T-helper 2 cell (primary cell): ENCODE measurements at regions not wholly inside any gene's neighbourhood (a gene's known extent, or its start where the extent isn't known, plus 50 kb on each side); places are given as distances from the start of the nearest gene placed in this dataset.
"Not testable (repeated sequence)": the region's sequence is repeated elsewhere in the genome, so short reads cannot be mapped to it uniquely, and the experiment has no call there.

Experiments
- DNase-seq, 5 experiments: peaks; one replicate each; pipeline versions ENCODE4 v3.0.0 to v3.0.0-alpha.2; 2012 to 2022

DNA sequence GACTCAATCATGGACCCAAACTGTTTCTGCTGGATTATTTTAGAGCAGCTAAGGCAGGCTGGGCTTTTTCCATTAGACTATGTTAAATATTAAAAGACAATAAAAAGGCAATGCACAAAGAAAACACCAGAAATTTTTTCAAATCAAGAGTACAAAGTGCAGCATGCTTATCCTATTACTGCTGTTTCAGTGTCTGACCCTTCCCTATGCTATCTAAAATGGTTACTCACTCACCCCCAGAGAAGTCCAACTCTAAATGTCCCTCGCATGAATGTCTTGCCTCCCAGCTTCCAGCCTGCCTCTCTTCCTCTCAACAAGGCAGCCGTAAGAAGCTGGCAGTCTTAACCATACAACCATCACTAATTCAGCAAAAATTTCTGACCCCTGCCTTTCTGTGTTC is 108.7 kb upstream of the SYT6 start:
- no peak for DNase-seq

- no peak for DNase-seq
These were observed 107.3 kb upstream of the SYT6 start for GRCh38 chr1:114260805-114261484.

DNA sequence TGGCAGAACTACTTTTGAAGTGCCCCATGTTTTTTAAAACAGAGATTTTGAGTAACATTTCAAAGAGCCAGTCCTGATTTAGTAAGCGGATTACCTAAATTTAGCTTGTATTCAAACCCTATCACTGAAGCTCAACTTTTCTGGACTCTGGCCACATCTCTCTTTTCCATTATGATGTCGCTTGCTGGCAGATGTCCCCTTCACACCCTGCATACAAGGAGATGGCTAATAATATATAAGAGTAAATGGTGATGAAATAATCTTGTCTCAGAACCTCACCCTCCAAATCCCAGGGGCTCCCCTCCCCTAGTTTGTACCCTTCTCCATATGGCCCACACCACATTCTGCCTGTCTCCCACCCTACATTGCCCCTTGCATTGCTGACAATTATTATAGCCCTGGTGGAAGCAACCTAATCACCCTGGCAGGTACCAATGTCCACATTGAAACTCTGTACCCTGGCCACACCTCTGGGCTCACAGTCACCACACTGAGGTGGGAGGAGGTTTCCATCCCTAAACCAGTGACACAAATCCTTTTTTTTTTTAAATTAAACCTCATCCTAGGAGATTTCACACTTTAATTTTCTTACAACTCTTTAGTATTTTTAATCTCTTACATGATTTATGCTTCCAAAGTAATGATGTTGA is 106.0 kb upstream of the SYT6 start:
- no peak for DNase-seq

- DNase-seq = no peak
These were observed 105.0 kb upstream of the SYT6 start for GRCh38 chr1:114258633-114259032.

- no peak for DNase-seq
These were observed 104.4 kb upstream of the SYT6 start for GRCh38 chr1:114258074-114258473.

- no peak for DNase-seq
These were observed 103.9 kb upstream of the SYT6 start for GRCh38 chr1:114257554-114257953.

DNA sequence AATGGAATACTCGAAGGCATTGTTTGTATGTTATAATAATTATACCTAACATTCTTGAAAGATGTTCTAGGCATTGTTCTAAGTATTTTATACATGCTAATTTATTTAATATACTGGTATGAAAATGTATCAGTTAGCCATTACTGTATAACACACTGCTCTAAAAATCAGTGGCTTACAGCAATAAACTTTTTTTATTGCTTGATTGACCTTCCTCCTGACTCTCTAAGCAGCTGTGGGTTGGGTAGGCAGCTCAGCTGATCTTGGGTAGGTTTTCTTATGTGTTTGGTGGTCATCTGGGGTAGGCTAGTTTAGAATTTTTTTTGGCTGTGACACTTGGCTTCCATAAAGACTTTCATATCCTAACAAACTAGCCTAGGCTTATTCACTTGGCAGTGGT is 100.2 kb upstream of the SYT6 start:
- DNase-seq = no peak

DNA sequence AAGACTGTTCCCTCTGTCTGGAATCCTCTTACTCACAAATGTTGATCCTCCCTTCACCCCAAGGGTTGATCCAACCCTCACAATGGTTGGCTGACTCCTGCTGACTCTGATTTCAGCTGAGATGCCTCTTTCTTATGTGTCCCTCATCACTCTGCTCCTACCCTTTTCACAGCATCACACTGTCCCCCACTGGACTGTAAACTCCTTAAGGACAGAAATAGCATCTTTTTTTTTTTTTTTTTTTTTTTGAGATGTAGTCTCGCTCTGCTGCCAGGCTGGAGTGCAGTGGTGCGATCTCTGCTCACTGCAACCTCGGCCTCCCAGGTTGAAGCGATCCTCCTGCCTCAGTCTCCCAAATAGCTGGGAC is 97.9 kb upstream of the SYT6 start:
- no peak for DNase-seq

DNA sequence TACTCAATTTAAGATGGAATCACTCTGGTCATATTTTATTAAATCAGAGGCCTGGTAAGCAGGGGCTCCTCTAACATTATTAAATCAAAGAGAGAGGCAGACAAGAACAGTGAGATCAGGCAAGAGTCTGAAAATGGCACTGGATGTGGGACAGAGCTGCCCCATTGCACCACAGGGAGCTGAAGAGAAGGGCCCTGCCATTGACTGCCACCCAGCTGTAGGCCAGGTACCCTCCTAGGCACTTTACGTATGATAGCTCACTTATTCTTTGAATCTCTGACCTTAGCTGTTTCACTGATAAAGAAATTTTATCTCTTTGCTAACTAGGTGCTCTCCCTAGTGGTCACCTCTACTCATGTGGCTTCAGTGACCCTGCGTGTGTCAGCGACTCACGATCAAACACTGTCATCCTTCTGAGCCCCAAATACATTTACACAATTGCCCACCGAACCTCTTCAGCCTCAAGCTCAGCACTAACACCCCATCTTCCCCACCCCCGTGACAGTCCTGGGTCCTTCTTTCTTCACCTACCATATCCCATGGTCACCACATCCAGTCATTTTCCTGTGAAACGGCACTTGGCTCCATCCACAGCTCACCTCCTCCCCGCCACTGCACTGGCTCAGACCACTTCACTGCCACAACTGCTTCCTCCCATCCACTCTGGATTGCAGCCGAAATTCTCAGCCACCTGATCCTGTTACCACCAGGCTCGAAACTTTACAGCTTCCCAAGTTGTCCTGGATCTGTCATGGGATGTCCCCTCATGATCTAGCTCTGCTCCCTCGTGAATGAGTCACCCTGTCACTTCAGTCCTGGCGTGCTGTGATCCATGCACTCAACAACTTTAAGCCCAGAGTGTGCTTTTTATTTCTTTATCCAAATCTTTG is 97.3 kb upstream of the SYT6 start:
- DNase-seq = no peak

DNA sequence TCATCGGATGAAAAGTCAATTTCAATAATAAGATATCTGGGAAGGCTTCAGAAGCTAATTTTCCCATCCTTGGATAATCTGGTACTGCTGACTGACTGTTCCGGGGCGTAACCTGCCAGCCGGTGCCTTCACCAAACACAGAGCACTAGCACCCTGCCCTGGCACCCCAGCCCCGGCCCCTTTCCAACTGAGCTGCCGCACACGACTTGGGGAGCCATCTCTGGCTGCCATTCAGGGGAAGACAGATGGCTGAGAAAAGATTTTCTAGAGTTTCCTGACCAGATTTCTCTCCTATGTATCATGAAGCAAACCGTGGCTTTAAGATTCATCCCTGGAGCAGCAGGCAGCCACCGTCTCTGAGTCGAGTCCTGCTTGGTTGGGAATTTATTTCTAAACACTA is 96.0 kb upstream of the SYT6 start:
- no peak for DNase-seq

DNA sequence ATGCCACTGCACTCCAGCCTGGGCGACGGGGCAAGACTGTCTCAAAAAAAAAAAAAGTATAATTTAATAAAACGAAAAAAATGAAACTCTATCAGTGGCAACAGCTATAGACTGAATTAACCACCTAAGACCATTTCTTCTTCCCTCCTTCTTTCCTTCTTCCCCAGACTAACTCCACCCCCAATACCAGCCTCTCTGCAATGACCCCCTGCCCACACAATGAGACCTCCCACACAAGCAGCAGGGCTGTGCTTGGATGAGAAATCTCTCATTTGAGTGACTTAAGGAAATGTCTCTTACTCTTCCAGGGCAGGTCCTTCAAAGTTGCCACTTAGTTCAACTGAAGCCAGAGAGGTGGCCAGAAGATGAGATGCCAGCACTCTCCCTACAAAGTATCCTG is 94.5 kb upstream of the SYT6 start:
- no peak for DNase-seq

GRCh38 chr1:114242531-114243210 is 89.0 kb upstream of the SYT6 start:
- DNase-seq = not testable (repeated sequence)

DNA sequence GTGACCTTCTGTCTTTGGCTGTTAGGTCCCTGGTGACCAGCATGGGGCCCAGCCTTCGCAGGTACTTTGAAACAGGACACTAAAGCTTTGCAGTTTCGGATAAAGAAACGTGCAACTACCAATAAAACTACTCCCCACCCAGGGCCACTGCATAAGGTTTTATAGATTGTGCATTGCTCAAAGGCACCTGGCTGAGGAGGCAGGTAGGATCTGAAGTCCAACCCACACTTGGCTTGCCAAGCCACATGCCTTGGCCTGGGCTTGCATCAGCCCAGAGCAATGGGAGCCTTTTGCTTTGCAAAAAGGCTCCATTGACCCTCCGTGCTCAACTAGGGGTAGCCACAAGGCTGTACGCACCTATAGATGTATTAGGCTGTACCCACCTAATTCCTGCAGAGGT is 84.4 kb upstream of the SYT6 start:
- no peak for DNase-seq

DNA sequence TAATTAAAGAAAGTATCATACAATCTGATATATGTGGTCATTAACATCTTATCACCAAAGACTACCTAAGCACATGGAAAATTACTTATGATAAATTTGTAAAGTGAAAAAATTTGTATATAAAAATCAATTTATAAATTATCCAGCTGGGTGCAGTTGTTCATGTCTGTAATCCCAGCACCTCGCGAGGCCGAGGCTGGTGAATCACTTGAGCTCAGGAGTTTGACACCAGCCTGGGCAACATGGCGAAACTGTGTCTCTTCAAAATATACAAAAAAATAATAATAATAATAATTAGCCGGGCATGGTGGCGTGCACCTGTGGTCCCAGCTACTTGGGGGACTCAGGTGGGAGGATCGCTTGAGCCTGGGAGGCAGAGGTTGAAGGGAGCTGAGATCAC is 82.8 kb upstream of the SYT6 start:
- no peak for DNase-seq

DNA sequence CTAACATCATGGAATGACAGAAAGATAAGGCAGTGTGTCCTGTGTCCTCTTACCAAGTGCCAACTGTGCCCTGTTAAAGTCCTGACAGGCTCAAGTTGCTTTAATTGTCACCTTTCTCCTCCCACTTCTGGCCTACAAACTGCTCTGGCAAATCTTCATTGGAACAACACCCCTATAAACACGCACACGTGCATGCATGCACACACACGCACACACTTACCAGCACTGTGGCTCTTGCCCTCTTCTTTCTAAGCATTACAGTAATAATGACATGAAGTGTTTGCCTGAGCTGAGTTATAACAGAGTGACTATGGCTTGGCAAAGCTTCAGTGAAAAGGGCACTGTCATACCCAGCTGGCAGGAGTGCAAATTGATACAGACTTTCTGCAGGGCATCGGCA is 82.3 kb upstream of the SYT6 start:
- no peak for DNase-seq

GRCh38 chr1:114235281-114235680 is 81.6 kb upstream of the SYT6 start:
- no peak for DNase-seq

- DNase-seq = no peak
These were observed 80.9 kb upstream of the SYT6 start for GRCh38 chr1:114234408-114235124.

DNA sequence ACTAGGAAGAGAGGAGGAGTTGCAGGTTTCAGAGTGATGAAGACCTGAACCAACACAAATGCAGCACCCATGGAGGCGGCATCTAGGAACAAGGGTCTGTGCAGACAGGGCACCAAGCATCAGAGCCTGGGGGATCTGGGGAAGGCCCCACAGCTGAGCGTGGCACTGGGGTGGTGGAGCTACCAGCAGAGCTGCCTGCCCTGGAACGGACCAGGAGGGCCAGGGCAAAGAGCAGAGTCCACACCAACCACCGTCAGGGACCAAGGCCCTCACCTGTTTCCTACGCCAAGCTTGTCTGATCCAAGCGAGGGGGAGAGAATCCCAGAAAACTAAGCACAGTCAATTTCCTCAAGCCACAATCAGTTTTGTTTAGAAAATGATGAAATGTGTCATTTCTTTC is 79.0 kb upstream of the SYT6 start:
- no peak for DNase-seq

DNA sequence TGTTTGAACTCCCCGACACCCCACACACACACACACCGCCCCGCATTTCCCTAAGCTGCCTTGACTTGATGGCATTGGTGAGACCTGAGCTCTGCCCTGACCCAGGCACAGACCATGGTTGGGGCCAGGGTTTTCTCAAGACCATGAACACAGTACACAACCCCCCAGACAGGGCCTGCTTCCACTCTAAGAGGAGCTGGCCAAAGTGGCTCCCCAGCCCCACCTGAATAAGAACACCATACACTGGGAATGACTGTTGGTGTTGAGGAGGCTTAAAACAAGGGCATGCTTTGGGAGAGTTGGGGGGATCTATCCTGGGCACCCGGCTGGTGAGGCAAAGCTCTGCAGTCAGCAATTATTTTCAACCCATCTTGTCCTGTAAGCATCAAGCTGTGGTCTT is 77.6 kb upstream of the SYT6 start:
- no peak for DNase-seq

GRCh38 chr1:114229368-114229767 is 75.7 kb upstream of the SYT6 start:
- no peak for DNase-seq

- DNase-seq = no peak
These were observed 73.4 kb upstream of the SYT6 start for GRCh38 chr1:114227059-114227458.

GRCh38 chr1:114224196-114224907 is 70.7 kb upstream of the SYT6 start:
- no peak for DNase-seq
